ENCODE measurements at regions not wholly inside any gene's neighbourhood (a gene's known extent, or its start where the extent isn't known, plus 50 kb on each side); places are given as distances from the start of the nearest gene placed in this dataset.

- Histone ChIP-seq H3K27ac (ENCODE audit: control insufficient read depth, insufficient read depth, low read length) (no peak overlapping the region), H4K20me1 (ENCODE audit: control insufficient read depth, extremely low read depth, insufficient read depth, low read length) (no peaks in the 10 kb centered on the region), H3K4me2 (ENCODE audit: control insufficient read depth, extremely low read depth, insufficient read depth, low read depth, low read length) (no peak overlapping the region), H3K79me2 (ENCODE audit: control insufficient read depth, insufficient read depth, low read length) (no peaks in the 10 kb centered on the region), H3K36me3 (ENCODE audit: control insufficient read depth in 2 of 2, extremely low read depth in 1 of 2, insufficient read depth in 2 of 2, low read length in 2 of 2) (no peaks in the 10 kb centered on the region), H3K9ac (ENCODE audit: control insufficient read depth, extremely low read depth, insufficient read depth, low read length) (no peak overlapping the region), H3K4me3 (ENCODE audit: control insufficient read depth in 2 of 3, extremely low read depth in 1 of 3, insufficient read depth in 2 of 3, low read depth in 1 of 3, low read length in 3 of 3) (no peak overlapping the region), H3K9me3 (ENCODE audit: control insufficient read depth, low read depth, low read length) (no peaks in the 10 kb centered on the region), H2AFZ (ENCODE audit: control insufficient read depth, low read length) (no peak overlapping the region), H3K4me1 (ENCODE audit: control insufficient read depth, extremely low read depth, insufficient read depth, low read length) (peaks cover 12% of the 10 kb centered on the region), H3K9me1 (ENCODE audit: control insufficient read depth, extremely low read depth, insufficient read depth, low read length) (no peaks in the 10 kb centered on the region), H3K27me3 (ENCODE audit: control insufficient read depth, extremely low read depth, insufficient read depth, low read length) (no peaks in the 10 kb centered on the region)
- DNase-seq (ENCODE audit: low read depth, low spot score) (no peak), FAIRE-seq (no peak)
- dilution Hi-C loops (cut with MboI; ENCODE audit: extremely low pct_ligation_motif_present, low sequenced_read_pairs) = no loop called here
- TF ChIP-seq CTCF (optimal IDR thresholded peaks at IDR 0.05 in 1 of 3, IDR thresholded peaks at IDR 0.05 in 1 of 3, conservative IDR thresholded peaks at IDR 0.05 in 1 of 3; ENCODE audit: extremely low read depth in 1 of 3, insufficient read depth in 2 of 3, low read length in 3 of 3) (no peak), EZH2 (IDR thresholded peaks at IDR 0.05; ENCODE audit: low read length) (no peak)
Measured at GRCh38 chr2:129004940-129005490, 686.3 kb upstream of the HS6ST1 start.

DNA sequence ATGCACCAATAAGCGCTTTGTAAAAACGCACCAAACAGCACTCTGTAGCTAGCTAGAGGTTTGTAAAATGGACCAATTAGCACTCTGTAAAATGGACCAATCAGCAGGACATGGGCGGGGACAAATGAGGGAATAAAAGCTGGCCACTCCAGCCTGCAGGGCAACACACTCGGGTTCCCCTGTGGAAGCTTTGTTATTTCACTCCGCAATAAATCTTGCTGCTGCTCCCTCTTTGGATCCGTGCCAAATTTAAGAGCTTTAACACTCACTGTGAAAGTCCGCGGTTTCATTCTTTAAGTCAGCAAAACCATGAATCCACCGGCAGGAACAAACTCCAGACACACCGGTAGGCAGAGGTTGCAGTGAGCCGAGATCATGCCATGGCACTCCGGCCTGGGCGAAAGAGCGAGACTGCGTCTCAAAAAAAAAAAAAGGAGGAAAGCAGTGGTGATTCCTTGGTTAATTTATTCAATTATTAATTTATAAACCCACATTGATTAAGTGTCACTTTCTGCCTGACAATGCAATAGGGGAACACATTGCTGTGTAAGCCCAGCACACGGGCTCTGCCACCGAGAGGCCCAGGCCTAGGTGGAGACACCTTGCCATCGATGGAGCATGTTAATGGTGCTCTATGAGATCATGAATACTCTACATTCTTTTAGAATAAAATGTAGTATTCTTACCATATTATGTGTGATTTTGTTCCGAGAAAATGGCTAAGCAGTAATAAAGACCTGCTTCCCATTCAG, 687.6 kb upstream of the HS6ST1 start:
- no peak for TF ChIP-seq CTCF (optimal IDR thresholded peaks at IDR 0.05 in 1 of 3, IDR thresholded peaks at IDR 0.05 in 1 of 3, conservative IDR thresholded peaks at IDR 0.05 in 1 of 3; ENCODE audit: extremely low read depth in 1 of 3, insufficient read depth in 2 of 3, low read length in 3 of 3)
- no peak for TF ChIP-seq EZH2 (IDR thresholded peaks at IDR 0.05; ENCODE audit: low read length)
- Histone ChIP-seq H3K9me1 (ENCODE audit: control insufficient read depth, extremely low read depth, insufficient read depth, low read length) (no peaks in the 10 kb centered on the region), H3K4me1 (ENCODE audit: control insufficient read depth, extremely low read depth, insufficient read depth, low read length) (peaks cover 12% of the 10 kb centered on the region), H3K4me2 (ENCODE audit: control insufficient read depth, extremely low read depth, insufficient read depth, low read depth, low read length) (no peak overlapping the region), H3K9me3 (ENCODE audit: control insufficient read depth, low read depth, low read length) (no peaks in the 10 kb centered on the region), H3K4me3 (ENCODE audit: control insufficient read depth in 2 of 3, extremely low read depth in 1 of 3, insufficient read depth in 2 of 3, low read depth in 1 of 3, low read length in 3 of 3) (no peak overlapping the region), H3K9ac (ENCODE audit: control insufficient read depth, extremely low read depth, insufficient read depth, low read length) (no peak overlapping the region), H4K20me1 (ENCODE audit: control insufficient read depth, extremely low read depth, insufficient read depth, low read length) (no peaks in the 10 kb centered on the region), H2AFZ (ENCODE audit: control insufficient read depth, low read length) (no peak overlapping the region), H3K79me2 (ENCODE audit: control insufficient read depth, insufficient read depth, low read length) (no peaks in the 10 kb centered on the region), H3K27me3 (ENCODE audit: control insufficient read depth, extremely low read depth, insufficient read depth, low read length) (no peaks in the 10 kb centered on the region), H3K27ac (ENCODE audit: control insufficient read depth, insufficient read depth, low read length) (no peak overlapping the region), H3K36me3 (ENCODE audit: control insufficient read depth in 2 of 2, extremely low read depth in 1 of 2, insufficient read depth in 2 of 2, low read length in 2 of 2) (no peaks in the 10 kb centered on the region)
- dilution Hi-C loops (cut with MboI; ENCODE audit: extremely low pct_ligation_motif_present, low sequenced_read_pairs) = no loop called here
- FAIRE-seq (no peak), DNase-seq (ENCODE audit: low read depth, low spot score) (no peak)
